Suprapubic skin (tissue), 4 donors: ENCODE measurements at regions not wholly inside any gene's neighbourhood (a gene's known extent, or its start where the extent isn't known, plus 50 kb on each side); places are given as distances from the start of the nearest gene placed in this dataset.
"Not testable (repeated sequence)": the region's sequence is repeated elsewhere in the genome, so short reads cannot be mapped to it uniquely, and the experiment has no call there.

Source experiments
- DNase-seq, 2 donors: peaks; one replicate each; pipeline ENCODE4 v3.0.0-alpha.2; 2019; ENCODE audit warnings: low spot score in 2 of 2
- H3K27ac ChIP-seq: fragments of 200-600 bp; sonication (generic); one replicate; pipeline ENCODE4 v1.5.1; 2019
- H3K27me3 ChIP-seq: fragments of 200-600 bp; sonication (generic); one replicate; pipeline ENCODE4 v1.5.1; 2019
- H3K36me3 ChIP-seq: fragments of 200-600 bp; sonication (generic); one replicate; pipeline ENCODE4 v1.5.1; 2019
- H3K4me1 ChIP-seq: fragments of 200-600 bp; sonication (generic); one replicate; pipeline ENCODE4 v1.5.1; 2019
- H3K4me3 ChIP-seq: fragments of 200-600 bp; sonication (generic); one replicate; pipeline ENCODE4 v1.5.1; 2019; ENCODE audit warnings: mild to moderate bottlenecking
- H3K9me3 ChIP-seq: fragments of 200-600 bp; sonication (generic); one replicate; pipeline ENCODE4 v1.5.1; 2019
- EP300 ChIP-seq: sonication (generic); formaldehyde crosslinking; IDR thresholded peaks from one replicate; pipeline ENCODE4 v1.6.1; 2017; ENCODE audit warnings: antibody characterized with exemption
- POLR2A ChIP-seq, 2 donors: fragments of 450-650 bp; IDR thresholded peaks; one replicate each; pipeline ENCODE4 v1.6.1; 2017; ENCODE audit warnings: antibody characterized with exemption in 2 of 2, mild to moderate bottlenecking in 2 of 2, moderate library complexity in 2 of 2
- POLR2AphosphoS5 ChIP-seq, 3 donors: sonication (generic); formaldehyde crosslinking; IDR thresholded peaks; one replicate each; pipeline ENCODE4 v1.6.1; 2017; ENCODE audit warnings: antibody characterized with exemption in 3 of 3
- WGBS: methylation state at CpG from one replicate; pipeline ENCODE4 v1.1.5; 2018; 5-methylcytosine and 5-hydroxymethylcytosine counted together
- TF ChIP-seq, protein P1 (sequence below), 2 donors: fragments of 200-600 bp in 1 of 2; fragments of 450-650 bp in 1 of 2; sonication (generic) in 1 of 2; IDR thresholded peaks; one replicate each; pipeline ENCODE4 v1.5.1; 2016 to 2019; ENCODE audit warnings: antibody characterized with exemption in 2 of 2, mild to moderate bottlenecking in 1 of 2, moderate library complexity in 1 of 2

- H3K27me3 ChIP-seq, result no peaks in the 10 kb centered on the region
- no peak overlapping the region for H3K27ac ChIP-seq
- no peaks in the 10 kb centered on the region for H3K36me3 ChIP-seq
- DNase-seq, result no peak
- H3K4me1 ChIP-seq, result peaks cover 14% of the 10 kb centered on the region
- no peaks in the 10 kb centered on the region for H3K9me3 ChIP-seq
- WGBS, result 83% methylated on average over 2 of the region's 2 CpGs
- TF ChIP-seq POLR2AphosphoS5 (IDR thresholded peaks at IDR 0.05), result no peak
- no peak for TF ChIP-seq POLR2A (IDR thresholded peaks at IDR 0.05)
- H3K4me3 ChIP-seq, result no peak overlapping the region
These were observed 69.2 kb upstream of the ARL15 start for GRCh38 chr5:54379590-54379989.

GRCh38 chr5:54378707-54379106 is 68.3 kb upstream of the ARL15 start:
- no peak overlapping the region for H3K4me3 ChIP-seq
- TF ChIP-seq, protein P1, sequence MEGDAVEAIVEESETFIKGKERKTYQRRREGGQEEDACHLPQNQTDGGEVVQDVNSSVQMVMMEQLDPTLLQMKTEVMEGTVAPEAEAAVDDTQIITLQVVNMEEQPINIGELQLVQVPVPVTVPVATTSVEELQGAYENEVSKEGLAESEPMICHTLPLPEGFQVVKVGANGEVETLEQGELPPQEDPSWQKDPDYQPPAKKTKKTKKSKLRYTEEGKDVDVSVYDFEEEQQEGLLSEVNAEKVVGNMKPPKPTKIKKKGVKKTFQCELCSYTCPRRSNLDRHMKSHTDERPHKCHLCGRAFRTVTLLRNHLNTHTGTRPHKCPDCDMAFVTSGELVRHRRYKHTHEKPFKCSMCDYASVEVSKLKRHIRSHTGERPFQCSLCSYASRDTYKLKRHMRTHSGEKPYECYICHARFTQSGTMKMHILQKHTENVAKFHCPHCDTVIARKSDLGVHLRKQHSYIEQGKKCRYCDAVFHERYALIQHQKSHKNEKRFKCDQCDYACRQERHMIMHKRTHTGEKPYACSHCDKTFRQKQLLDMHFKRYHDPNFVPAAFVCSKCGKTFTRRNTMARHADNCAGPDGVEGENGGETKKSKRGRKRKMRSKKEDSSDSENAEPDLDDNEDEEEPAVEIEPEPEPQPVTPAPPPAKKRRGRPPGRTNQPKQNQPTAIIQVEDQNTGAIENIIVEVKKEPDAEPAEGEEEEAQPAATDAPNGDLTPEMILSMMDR (IDR thresholded peaks at IDR 0.05), result no peak
- TF ChIP-seq POLR2A (IDR thresholded peaks at IDR 0.05) (no peak), POLR2AphosphoS5 (IDR thresholded peaks at IDR 0.05) (no peak), EP300 (no peak)
- WGBS, result 96% methylated on average over 7 of the region's 10 CpGs
- H3K36me3 ChIP-seq, result no peaks in the 10 kb centered on the region
- H3K9me3 ChIP-seq, result no peaks in the 10 kb centered on the region
- H3K27me3 ChIP-seq, result no peaks in the 10 kb centered on the region
- H3K4me1 ChIP-seq, result peaks cover 7% of the 10 kb centered on the region
- no peak for DNase-seq
- no peak overlapping the region for H3K27ac ChIP-seq

DNA sequence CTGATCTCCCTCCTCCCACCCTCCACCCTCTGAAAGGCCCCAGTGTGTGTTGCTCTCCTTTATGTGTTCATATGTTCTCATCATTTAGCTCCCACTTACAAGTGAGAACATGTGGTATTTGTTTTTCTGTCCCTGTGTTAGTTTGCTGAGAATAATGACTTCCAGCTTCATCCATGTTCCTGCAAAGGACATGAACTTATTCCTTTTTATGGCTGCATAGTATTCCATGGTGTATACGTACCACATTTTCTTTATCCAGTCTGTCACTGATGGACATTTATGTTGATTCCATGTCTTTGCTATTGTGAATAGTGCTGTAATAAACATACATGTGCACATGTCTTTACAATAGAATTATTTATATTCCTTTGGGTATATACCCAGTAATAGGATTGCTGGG is 67.0 kb upstream of the ARL15 start:
- not testable (repeated sequence) for H3K27ac ChIP-seq, H3K36me3 ChIP-seq, DNase-seq, H3K27me3 ChIP-seq, H3K4me3 ChIP-seq, H3K9me3 ChIP-seq, H3K4me1 ChIP-seq
- 94% methylated on average over 1 of the region's 1 CpG for WGBS

DNA sequence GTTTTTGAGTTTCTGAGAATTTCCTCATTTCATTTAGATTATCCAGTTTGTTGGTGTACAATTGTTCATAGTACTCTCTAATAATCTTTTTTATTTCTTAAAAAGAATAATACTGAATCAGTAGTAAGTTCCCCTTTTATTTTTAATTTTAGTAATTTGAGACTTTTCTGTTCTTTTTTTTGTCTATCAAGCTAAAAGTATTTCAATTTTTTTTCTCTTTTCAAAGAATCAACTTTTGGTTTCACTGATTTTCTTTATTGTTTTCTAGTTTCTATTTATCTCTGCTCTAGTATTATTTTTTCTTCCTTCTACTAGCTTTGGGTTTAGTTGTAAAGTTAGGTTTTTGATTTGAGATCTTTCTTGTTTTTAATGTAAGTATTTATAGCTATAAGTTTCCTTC is 60.6 kb upstream of the ARL15 start:
- TF ChIP-seq POLR2A (IDR thresholded peaks at IDR 0.05) (no peak), POLR2AphosphoS5 (IDR thresholded peaks at IDR 0.05) (no peak), EP300 (no peak)
- TF ChIP-seq, protein P1 (IDR thresholded peaks at IDR 0.05), result no peak
- Histone ChIP-seq H3K27me3 (no peaks in the 10 kb centered on the region), H3K27ac (no peak overlapping the region), H3K9me3 (no peaks in the 10 kb centered on the region), H3K36me3 (no peaks in the 10 kb centered on the region), H3K4me1 (no peaks in the 10 kb centered on the region), H3K4me3 (no peak overlapping the region)
- DNase-seq, result no peak

DNA sequence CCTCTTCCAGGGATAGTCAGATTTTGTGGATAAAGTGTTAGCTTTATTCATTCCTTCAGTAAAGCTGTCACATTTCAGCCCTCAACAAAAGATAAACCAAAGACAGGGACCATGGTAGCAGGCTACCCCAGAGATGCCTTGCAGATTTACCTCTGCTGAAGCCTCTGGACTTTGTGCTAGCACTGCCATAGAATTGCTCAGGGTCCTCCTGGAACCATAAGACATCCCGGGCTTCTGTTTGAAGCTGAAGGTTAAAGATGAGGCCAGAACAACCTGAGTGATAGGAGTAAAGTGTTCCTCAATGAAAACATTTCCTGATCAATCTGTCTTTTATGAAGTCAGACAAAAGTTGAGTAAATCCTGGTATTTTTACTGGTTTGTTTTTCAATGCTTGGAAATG is 57.5 kb upstream of the ARL15 start:
- 88% methylated on average over 1 of the region's 1 CpG for WGBS

GRCh38 chr5:54366707-54367106 is 56.3 kb upstream of the ARL15 start:
- DNase-seq, result no peak
- H3K9me3 ChIP-seq, result no peaks in the 10 kb centered on the region
- H3K4me1 ChIP-seq, result peaks cover 6% of the 10 kb centered on the region
- H3K27me3 ChIP-seq, result no peaks in the 10 kb centered on the region
- H3K36me3 ChIP-seq, result no peaks in the 10 kb centered on the region
- H3K4me3 ChIP-seq, result no peak overlapping the region
- TF ChIP-seq POLR2A (IDR thresholded peaks at IDR 0.05) (no peak), POLR2AphosphoS5 (IDR thresholded peaks at IDR 0.05) (no peak), EP300 (no peak)
- TF ChIP-seq, protein P1 (IDR thresholded peaks at IDR 0.05), result no peak
- no peak overlapping the region for H3K27ac ChIP-seq

More for the DNA sequence above, 57.5 kb upstream of the ARL15 start:
- Histone ChIP-seq H3K4me1 (no peaks in the 10 kb centered on the region), H3K9me3 (no peaks in the 10 kb centered on the region), H3K36me3 (no peaks in the 10 kb centered on the region), H3K27me3 (no peaks in the 10 kb centered on the region), H3K4me3 (no peak overlapping the region), H3K27ac (no peak overlapping the region)
- TF ChIP-seq, protein P1 (IDR thresholded peaks at IDR 0.05), result no peak
- no peak for TF ChIP-seq POLR2AphosphoS5 (IDR thresholded peaks at IDR 0.05)
- TF ChIP-seq EP300, result no peak
- TF ChIP-seq POLR2A (IDR thresholded peaks at IDR 0.05), result no peak
- no peak for DNase-seq
